Testis (tissue), 2 donors: ENCODE measurements at regions not wholly inside any gene's neighbourhood (a gene's known extent, or its start where the extent isn't known, plus 50 kb on each side); places are given as distances from the start of the nearest gene placed in this dataset.

Source experiments
- DNase-seq: peaks from one replicate; pipeline ENCODE4 v3.0.0-alpha.2; 2019
- H3K27ac ChIP-seq, 2 donors: fragments of 200-600 bp; sonication (generic); one replicate each; pipeline ENCODE4 v1.5.1; 2019
- H3K27me3 ChIP-seq: fragments of 200-600 bp; sonication (generic); one replicate; pipeline ENCODE4 v1.5.1; 2019
- H3K36me3 ChIP-seq: fragments of 200-600 bp; sonication (generic); one replicate; pipeline ENCODE4 v1.5.1; 2017; ENCODE audit warnings: low read depth; ENCODE audit errors: missing control alignments
- H3K4me1 ChIP-seq: fragments of 200-600 bp; sonication (generic); one replicate; pipeline ENCODE4 v1.5.1; 2019
- H3K4me3 ChIP-seq, 2 donors: fragments of 200-600 bp; sonication (generic); one replicate each; pipeline ENCODE4 v1.5.1; 2017 to 2019
- H3K9me3 ChIP-seq: fragments of 200-600 bp; sonication (generic); one replicate; pipeline ENCODE4 v1.5.1; 2017
- CTCF ChIP-seq, 3 experiments: fragments of 450-650 bp in 2 of 3; fragments of 200-600 bp in 1 of 3; sonication (generic) in 1 of 3; IDR thresholded peaks; one replicate each; pipeline ENCODE4 v1.5.1; 2016 to 2019; ENCODE audit warnings: antibody characterized with exemption in 3 of 3, mild to moderate bottlenecking in 2 of 3, moderate library complexity in 1 of 3
- POLR2A ChIP-seq: fragments of 450-650 bp; IDR thresholded peaks from one replicate; pipeline ENCODE4 v1.6.1; 2017; ENCODE audit warnings: antibody characterized with exemption, mild to moderate bottlenecking, moderate library complexity
- WGBS, 2 donors: methylation state at CpG; one replicate each; pipeline ENCODE4 v1.1.5; 2018; 5-methylcytosine and 5-hydroxymethylcytosine counted together
- intact Hi-C: fragments of 100-400 bp; cut with DNase I; formaldehyde crosslinking; loops from one replicate; pipeline ENCODE4 v1.15.1; 2023; ENCODE audit warnings: low total_unique reads

- WGBS, 2 donors: 80 to 91% methylated on average over 9 of the region's 9 CpGs
- no peak for TF ChIP-seq POLR2A
- TF ChIP-seq CTCF (IDR thresholded peaks at IDR 0.05): no peak
- intact Hi-C loops: no loop called here
Measured at GRCh38 chr11:119902656-119903231, 173.7 kb upstream of the NECTIN1 start.

GRCh38 chr11:119901657-119902577 is 172.9 kb upstream of the NECTIN1 start:
- Histone ChIP-seq H3K9me3 (no peaks in the 10 kb centered on the region), H3K4me1 (no peaks in the 10 kb centered on the region), H3K4me3 (no peak overlapping the region), H3K36me3 (no peaks in the 10 kb centered on the region), H3K27me3 (no peaks in the 10 kb centered on the region), H3K27ac (no peak overlapping the region)
- intact Hi-C loops: no loop called here
- no peak for TF ChIP-seq CTCF (IDR thresholded peaks at IDR 0.05)
- no peak for TF ChIP-seq POLR2A
- DNase-seq: no peak
- WGBS, 2 donors: 90 to 95% methylated on average over 4 to 5 of the region's 5 CpGs

More at GRCh38 chr11:119902656-119903231, 173.7 kb upstream of the NECTIN1 start:
- H3K4me1 ChIP-seq: no peaks in the 10 kb centered on the region
- H3K27me3 ChIP-seq: no peaks in the 10 kb centered on the region
- H3K27ac ChIP-seq: no peak overlapping the region
- no peaks in the 10 kb centered on the region for H3K9me3 ChIP-seq
- DNase-seq: no peak
- H3K36me3 ChIP-seq: no peaks in the 10 kb centered on the region
- no peak overlapping the region for H3K4me3 ChIP-seq

- no peaks in the 10 kb centered on the region for H3K36me3 ChIP-seq
- H3K27ac ChIP-seq: no peak overlapping the region
- no peak for DNase-seq
- no peaks in the 10 kb centered on the region for H3K9me3 ChIP-seq
- H3K4me3 ChIP-seq: no peak overlapping the region
- 59 to 80% methylated on average over 3 of the region's 3 CpGs for WGBS, 2 donors
- no peaks in the 10 kb centered on the region for H3K4me1 ChIP-seq
- intact Hi-C loops: no loop called here
- TF ChIP-seq CTCF (IDR thresholded peaks at IDR 0.05) (no peak), POLR2A (no peak)
- no peaks in the 10 kb centered on the region for H3K27me3 ChIP-seq
Measured at GRCh38 chr11:119899997-119900396, 171.0 kb upstream of the NECTIN1 start.

GRCh38 chr11:119897576-119897975 is 168.6 kb upstream of the NECTIN1 start:
- no peak overlapping the region for H3K4me3 ChIP-seq
- H3K4me1 ChIP-seq: no peaks in the 10 kb centered on the region
- no peak for DNase-seq
- H3K27me3 ChIP-seq: no peaks in the 10 kb centered on the region
- TF ChIP-seq CTCF (IDR thresholded peaks at IDR 0.05) (no peak), POLR2A (no peak)
- no peaks in the 10 kb centered on the region for H3K9me3 ChIP-seq
- intact Hi-C loops: no loop called here
- H3K36me3 ChIP-seq: no peaks in the 10 kb centered on the region
- 92 to 95% methylated on average over 6 of the region's 6 CpGs for WGBS, 2 donors
- H3K27ac ChIP-seq: no peak overlapping the region
